ENCODE measurements at regions not wholly inside any gene's neighbourhood (a gene's known extent, or its start where the extent isn't known, plus 50 kb on each side); places are given as distances from the start of the nearest gene placed in this dataset.

DNA sequence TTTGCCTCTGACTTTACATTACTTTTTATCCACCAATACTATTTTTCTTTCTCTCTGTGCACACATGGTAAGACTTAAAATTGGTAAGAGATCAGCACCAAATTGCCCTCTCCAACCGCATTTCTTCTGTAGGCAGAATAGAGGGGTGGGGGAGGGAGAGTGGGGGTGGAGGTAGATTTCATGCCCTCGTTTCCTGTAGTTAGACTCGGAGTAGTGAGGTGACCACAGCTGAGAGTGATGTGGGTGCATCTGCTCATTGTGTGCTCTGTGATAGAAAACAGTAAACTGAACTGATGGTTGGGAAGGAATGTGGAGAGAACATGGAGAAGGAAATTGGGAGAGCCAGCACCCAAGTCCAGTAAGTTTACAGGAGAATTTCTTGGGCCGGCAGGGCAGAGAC lies 498.3 kb downstream of the IRX1 start:
- peaks cover 8% of the 10 kb centered on the region; the same call in 1 of the 2 replicates for H3K27me3 Mint-ChIP-seq (ENCODE audit: low read depth)
- Histone ChIP-seq H4K91ac (ENCODE audit: insufficient read length, low read depth, low read length) (no peak overlapping the region), H3K4ac (ENCODE audit: low read depth, low read length) (no peak overlapping the region), H3K27me3 (ENCODE audit: insufficient read depth, low read length) (no peaks in the 10 kb centered on the region), H3K14ac (ENCODE audit: insufficient read depth, low read length) (no peak overlapping the region), H3K23me2 (ENCODE audit: insufficient read length, low read depth, low read length, poor library complexity, severe bottlenecking) (no peaks in the 10 kb centered on the region), H3K9me3 (ENCODE audit: control insufficient read depth, low read depth, low read length) (no peaks in the 10 kb centered on the region), H3K23ac (ENCODE audit: insufficient read length, low read depth, low read length) (no peak overlapping the region), H4K20me1 (ENCODE audit: control insufficient read depth, insufficient read depth, insufficient read length) (no peaks in the 10 kb centered on the region), H3K27ac (ENCODE audit: insufficient read length, low read depth, low read length) (no peak overlapping the region), H3T11ph (ENCODE audit: low read length) (no peak overlapping the region), H2AFZ (ENCODE audit: low read length) (no peak overlapping the region), H4K8ac (replicated peaks; ENCODE audit: insufficient read length, low read depth, low read length) (no peak overlapping the region), H3K79me2 (ENCODE audit: insufficient read depth, low read length) (no peaks in the 10 kb centered on the region), H3K4me2 (ENCODE audit: insufficient read depth, insufficient read length, low read length) (no peak overlapping the region), H2BK120ac (ENCODE audit: low read depth, low read length, poor library complexity, severe bottlenecking) (no peak overlapping the region), H3K18ac (ENCODE audit: insufficient read length, low read depth, low read length) (no peak overlapping the region), H3K4me1 (ENCODE audit: insufficient read depth, low read length) (no peaks in the 10 kb centered on the region), H4K5ac (ENCODE audit: insufficient read length, low read depth, low read length) (no peak overlapping the region), H3K79me1 (ENCODE audit: insufficient read depth, low read depth, low read length, poor library complexity, severe bottlenecking) (no peaks in the 10 kb centered on the region), H2BK12ac (ENCODE audit: insufficient read length, low read depth, low read length) (no peak overlapping the region), H2BK15ac (ENCODE audit: low read depth, low read length) (no peak overlapping the region), H2AK5ac (ENCODE audit: insufficient read length, low read length) (no peak overlapping the region), H3K9ac (ENCODE audit: extremely low read depth, insufficient read length, low read length) (no peak overlapping the region), H2BK5ac (ENCODE audit: insufficient read length, low read length) (no peak overlapping the region), H3K56ac (ENCODE audit: insufficient read length, low read depth, low read length) (no peak overlapping the region), H2BK20ac (ENCODE audit: low read depth, low read length, poor library complexity, severe bottlenecking) (no peak overlapping the region)
- TF ChIP-seq, protein P1, sequence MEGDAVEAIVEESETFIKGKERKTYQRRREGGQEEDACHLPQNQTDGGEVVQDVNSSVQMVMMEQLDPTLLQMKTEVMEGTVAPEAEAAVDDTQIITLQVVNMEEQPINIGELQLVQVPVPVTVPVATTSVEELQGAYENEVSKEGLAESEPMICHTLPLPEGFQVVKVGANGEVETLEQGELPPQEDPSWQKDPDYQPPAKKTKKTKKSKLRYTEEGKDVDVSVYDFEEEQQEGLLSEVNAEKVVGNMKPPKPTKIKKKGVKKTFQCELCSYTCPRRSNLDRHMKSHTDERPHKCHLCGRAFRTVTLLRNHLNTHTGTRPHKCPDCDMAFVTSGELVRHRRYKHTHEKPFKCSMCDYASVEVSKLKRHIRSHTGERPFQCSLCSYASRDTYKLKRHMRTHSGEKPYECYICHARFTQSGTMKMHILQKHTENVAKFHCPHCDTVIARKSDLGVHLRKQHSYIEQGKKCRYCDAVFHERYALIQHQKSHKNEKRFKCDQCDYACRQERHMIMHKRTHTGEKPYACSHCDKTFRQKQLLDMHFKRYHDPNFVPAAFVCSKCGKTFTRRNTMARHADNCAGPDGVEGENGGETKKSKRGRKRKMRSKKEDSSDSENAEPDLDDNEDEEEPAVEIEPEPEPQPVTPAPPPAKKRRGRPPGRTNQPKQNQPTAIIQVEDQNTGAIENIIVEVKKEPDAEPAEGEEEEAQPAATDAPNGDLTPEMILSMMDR (conservative IDR thresholded peaks at IDR 0.05) = no peak
- H3K4me1 Mint-ChIP-seq = peaks cover 2 to 3% of the 10 kb centered on the region in 2 experiments; a peak in 3 of 4 replicates
- H3K36me3 Mint-ChIP-seq (ENCODE audit: insufficient read depth in 1 of 3, low read depth in 3 of 3) = peaks cover 0 to 2% (median 0%) of the 10 kb centered on the region in 3 experiments; a peak in 3 of 7 replicates
- WGBS (ENCODE audit: extremely low coverage, insufficient read length, low lambda C conversion rate) = no CpG with 5 or more reads among the region's 4 CpGs
- DNase-seq = no peak
- no peak overlapping the region; a peak in 1 of 7 replicates for H3K27ac Mint-ChIP-seq
- H3K4me3 Mint-ChIP-seq = no peak overlapping the region
- H3K9me3 Mint-ChIP-seq = no peaks in the 10 kb centered on the region

All from H9 (cell line).